Renal cortical epithelial cell (primary cell): ENCODE measurements at regions not wholly inside any gene's neighbourhood (a gene's known extent, or its start where the extent isn't known, plus 50 kb on each side); places are given as distances from the start of the nearest gene placed in this dataset.

ENCODE experiments used
- DNase-seq: peaks from one replicate; pipeline ENCODE4 v3.0.0-alpha.2; 2011; ENCODE audit warnings: low read depth

- no peak for DNase-seq
These were observed 416.1 kb downstream of the MN1 start for GRCh38 chr22:27385261-27385998.

GRCh38 chr22:27386186-27386585 is 415.4 kb downstream of the MN1 start:
- peak; percentile 66 for DNase-seq

- no peak for DNase-seq
These were observed 414.0 kb downstream of the MN1 start for GRCh38 chr22:27387561-27387960.

- no peak for DNase-seq
These were observed 413.4 kb downstream of the MN1 start for GRCh38 chr22:27388090-27388600.

GRCh38 chr22:27389727-27390075 is 411.9 kb downstream of the MN1 start:
- DNase-seq, result no peak

GRCh38 chr22:27391092-27391770 is 410.3 kb downstream of the MN1 start:
- DNase-seq, result no peak

GRCh38 chr22:27393371-27393770 is 408.2 kb downstream of the MN1 start:
- DNase-seq, result no peak

- DNase-seq, result no peak
These were observed 406.7 kb downstream of the MN1 start for GRCh38 chr22:27394806-27395404.

- DNase-seq, result no peak
These were observed 404.3 kb downstream of the MN1 start for GRCh38 chr22:27397036-27397953.

GRCh38 chr22:27397954-27398342 is 403.6 kb downstream of the MN1 start:
- DNase-seq, result no peak

- no peak for DNase-seq
These were observed 402.4 kb downstream of the MN1 start for GRCh38 chr22:27399161-27399560.

- DNase-seq, result no peak
These were observed 400.7 kb downstream of the MN1 start for GRCh38 chr22:27400811-27401210.

- no peak for DNase-seq
These were observed 400.2 kb downstream of the MN1 start for GRCh38 chr22:27401321-27401720.

- DNase-seq, result no peak
These were observed 397.1 kb downstream of the MN1 start for GRCh38 chr22:27404441-27404840.

- peak; percentile 19 for DNase-seq
These were observed 395.7 kb downstream of the MN1 start for GRCh38 chr22:27405672-27406388.

GRCh38 chr22:27406389-27406861 is 395.1 kb downstream of the MN1 start:
- DNase-seq, result no peak

- DNase-seq, result no peak
These were observed 394.1 kb downstream of the MN1 start for GRCh38 chr22:27407369-27407985.

- no peak for DNase-seq
These were observed 393.5 kb downstream of the MN1 start for GRCh38 chr22:27408068-27408467.

GRCh38 chr22:27409299-27409698 is 392.3 kb downstream of the MN1 start:
- DNase-seq, result no peak

- no peak for DNase-seq
These were observed 388.6 kb downstream of the MN1 start for GRCh38 chr22:27412866-27413445.
